ENCODE measurements at regions not wholly inside any gene's neighbourhood (a gene's known extent, or its start where the extent isn't known, plus 50 kb on each side); places are given as distances from the start of the nearest gene placed in this dataset.

- Histone ChIP-seq H3K27me3 (ENCODE audit: control insufficient read depth, extremely low read depth, insufficient read depth, low read length) (no peaks in the 10 kb centered on the region), H3K9me1 (ENCODE audit: control insufficient read depth, extremely low read depth, insufficient read depth, low read length) (no peaks in the 10 kb centered on the region), H3K4me1 (ENCODE audit: control insufficient read depth, extremely low read depth, insufficient read depth, low read length) (peaks cover 3% of the 10 kb centered on the region), H3K4me3 (ENCODE audit: control insufficient read depth in 2 of 3, extremely low read depth in 1 of 3, insufficient read depth in 2 of 3, low read depth in 1 of 3, low read length in 3 of 3) (no peak overlapping the region), H2AFZ (ENCODE audit: control insufficient read depth, low read length) (no peak overlapping the region), H3K27ac (ENCODE audit: control insufficient read depth, insufficient read depth, low read length) (no peak overlapping the region), H3K4me2 (ENCODE audit: control insufficient read depth, extremely low read depth, insufficient read depth, low read depth, low read length) (no peak overlapping the region), H3K9ac (ENCODE audit: control insufficient read depth, extremely low read depth, insufficient read depth, low read length) (no peak overlapping the region), H3K36me3 (ENCODE audit: control insufficient read depth in 2 of 2, extremely low read depth in 1 of 2, insufficient read depth in 2 of 2, low read length in 2 of 2) (no peaks in the 10 kb centered on the region), H4K20me1 (ENCODE audit: control insufficient read depth, extremely low read depth, insufficient read depth, low read length) (no peaks in the 10 kb centered on the region), H3K79me2 (ENCODE audit: control insufficient read depth, insufficient read depth, low read length) (no peaks in the 10 kb centered on the region), H3K9me3 (ENCODE audit: control insufficient read depth, low read depth, low read length) (no peaks in the 10 kb centered on the region)
- dilution Hi-C loops (cut with MboI; ENCODE audit: extremely low pct_ligation_motif_present, low sequenced_read_pairs) = no loop called here
- TF ChIP-seq EZH2 (IDR thresholded peaks at IDR 0.05; ENCODE audit: low read length) (no peak), CTCF (optimal IDR thresholded peaks at IDR 0.05 in 1 of 3, IDR thresholded peaks at IDR 0.05 in 1 of 3, conservative IDR thresholded peaks at IDR 0.05 in 1 of 3; ENCODE audit: extremely low read depth in 1 of 3, insufficient read depth in 2 of 3, low read length in 3 of 3) (no peak)
- DNase-seq (ENCODE audit: low read depth, low spot score) = no peak
- no peak for FAIRE-seq
Observed at GRCh38 chr21:17732306-17732705, 86.8 kb downstream of the C21orf91 start.

- TF ChIP-seq EZH2 (IDR thresholded peaks at IDR 0.05; ENCODE audit: low read length) (no peak), CTCF (optimal IDR thresholded peaks at IDR 0.05 in 1 of 3, IDR thresholded peaks at IDR 0.05 in 1 of 3, conservative IDR thresholded peaks at IDR 0.05 in 1 of 3; ENCODE audit: extremely low read depth in 1 of 3, insufficient read depth in 2 of 3, low read length in 3 of 3) (no peak)
- no peak overlapping the region for H2AFZ ChIP-seq (ENCODE audit: control insufficient read depth, low read length)
- H3K4me1 ChIP-seq (ENCODE audit: control insufficient read depth, extremely low read depth, insufficient read depth, low read length) = peaks cover 3% of the 10 kb centered on the region
- H3K27me3 ChIP-seq (ENCODE audit: control insufficient read depth, extremely low read depth, insufficient read depth, low read length) = no peaks in the 10 kb centered on the region
- no peak for DNase-seq (ENCODE audit: low read depth, low spot score)
- H3K36me3 ChIP-seq (ENCODE audit: control insufficient read depth in 2 of 2, extremely low read depth in 1 of 2, insufficient read depth in 2 of 2, low read length in 2 of 2) = no peaks in the 10 kb centered on the region
- H4K20me1 ChIP-seq (ENCODE audit: control insufficient read depth, extremely low read depth, insufficient read depth, low read length) = no peaks in the 10 kb centered on the region
- H3K9me1 ChIP-seq (ENCODE audit: control insufficient read depth, extremely low read depth, insufficient read depth, low read length) = no peaks in the 10 kb centered on the region
- FAIRE-seq = no peak
- H3K79me2 ChIP-seq (ENCODE audit: control insufficient read depth, insufficient read depth, low read length) = no peaks in the 10 kb centered on the region
- no peak overlapping the region for H3K27ac ChIP-seq (ENCODE audit: control insufficient read depth, insufficient read depth, low read length)
- H3K4me3 ChIP-seq (ENCODE audit: control insufficient read depth in 2 of 3, extremely low read depth in 1 of 3, insufficient read depth in 2 of 3, low read depth in 1 of 3, low read length in 3 of 3) = no peak overlapping the region
- H3K9me3 ChIP-seq (ENCODE audit: control insufficient read depth, low read depth, low read length) = no peaks in the 10 kb centered on the region
- dilution Hi-C loops (cut with MboI; ENCODE audit: extremely low pct_ligation_motif_present, low sequenced_read_pairs) = no loop called here
- H3K4me2 ChIP-seq (ENCODE audit: control insufficient read depth, extremely low read depth, insufficient read depth, low read depth, low read length) = no peak overlapping the region
- H3K9ac ChIP-seq (ENCODE audit: control insufficient read depth, extremely low read depth, insufficient read depth, low read length) = no peak overlapping the region
Observed at GRCh38 chr21:17731554-17731953, 87.6 kb downstream of the C21orf91 start.

All from keratinocyte (primary cell).